Mucosa of descending colon (tissue), 3 donors: ENCODE measurements at regions not wholly inside any gene's neighbourhood (a gene's known extent, or its start where the extent isn't known, plus 50 kb on each side); places are given as distances from the start of the nearest gene placed in this dataset.

Experiments used
- ATAC-seq: fragments of 200-7000 bp; cut with Tn5 transposase; one replicate; pipeline ENCODE4 v1.9.1; 2020; ENCODE audit warnings: mild to moderate bottlenecking, moderate library complexity
- DNase-seq, 3 donors: peaks; one replicate each; pipeline ENCODE4 v3.0.0-alpha.2; 2020
- H3K36me3 ChIP-seq: fragments of 200-600 bp; one replicate; pipeline ENCODE4 v1.8.0; 2021; ENCODE audit warnings: low read depth, mild to moderate bottlenecking
- H3K4me1 ChIP-seq: fragments of 200-600 bp; one replicate; pipeline ENCODE4 v1.8.0; 2021; ENCODE audit warnings: low read depth, mild to moderate bottlenecking
- H3K4me3 ChIP-seq: fragments of 200-600 bp; one replicate; pipeline ENCODE4 v1.8.0; 2021; ENCODE audit warnings: mild to moderate bottlenecking
- H3K9me3 ChIP-seq: fragments of 200-600 bp; one replicate; pipeline ENCODE4 v1.8.0; 2021; ENCODE audit warnings: mild to moderate bottlenecking
- intact Hi-C, 2 donors: fragments of 100-400 bp; cut with DNase I in 1 of 2; cut with micrococcal nuclease in 1 of 2; formaldehyde crosslinking; loops; one replicate each; pipeline versions ENCODE4 v1.11.0 to v1.11.1; 2022; cut with DNase I, micrococcal nuclease
- TF ChIP-seq, protein P1 (sequence below): fragments of 200-600 bp; IDR thresholded peaks from one replicate; pipeline ENCODE4 v1.8.0; 2022; ENCODE audit warnings: antibody characterized with exemption, mild to moderate bottlenecking
- donor health status: DM: no; HTN: no; CAD: no; lungs with moderate emphysema.
- donor health status: DM: no; HTN: no; CAD: no.
- donor health status: DM: no; HTN: yes; CAD: no.

DNA sequence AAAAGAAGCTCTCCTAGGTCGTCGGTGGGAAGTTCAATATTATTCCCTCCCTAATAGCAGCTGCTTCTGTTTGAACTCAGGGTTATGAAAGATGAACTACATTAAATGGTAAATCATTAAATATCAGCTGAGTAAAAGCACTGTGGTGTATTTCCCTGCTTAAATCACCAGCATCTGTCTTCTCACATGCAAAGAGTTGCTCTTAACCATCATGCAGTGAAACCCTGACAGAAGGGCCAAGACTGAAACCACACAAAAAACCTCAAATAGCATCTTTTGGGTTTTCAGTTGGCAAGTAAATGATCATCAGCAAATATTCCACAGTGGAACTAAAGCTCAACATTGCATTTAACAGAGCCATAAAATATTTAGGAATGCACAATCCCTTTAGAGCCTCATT, 380.0 kb upstream of the ADGRL2 start:
- intact Hi-C loops: no loop called here
- Histone ChIP-seq H3K4me1 (no peaks in the 10 kb centered on the region), H3K4me3 (no peak overlapping the region), H3K9me3 (no peaks in the 10 kb centered on the region), H3K36me3 (no peaks in the 10 kb centered on the region)
- TF ChIP-seq, protein P1, sequence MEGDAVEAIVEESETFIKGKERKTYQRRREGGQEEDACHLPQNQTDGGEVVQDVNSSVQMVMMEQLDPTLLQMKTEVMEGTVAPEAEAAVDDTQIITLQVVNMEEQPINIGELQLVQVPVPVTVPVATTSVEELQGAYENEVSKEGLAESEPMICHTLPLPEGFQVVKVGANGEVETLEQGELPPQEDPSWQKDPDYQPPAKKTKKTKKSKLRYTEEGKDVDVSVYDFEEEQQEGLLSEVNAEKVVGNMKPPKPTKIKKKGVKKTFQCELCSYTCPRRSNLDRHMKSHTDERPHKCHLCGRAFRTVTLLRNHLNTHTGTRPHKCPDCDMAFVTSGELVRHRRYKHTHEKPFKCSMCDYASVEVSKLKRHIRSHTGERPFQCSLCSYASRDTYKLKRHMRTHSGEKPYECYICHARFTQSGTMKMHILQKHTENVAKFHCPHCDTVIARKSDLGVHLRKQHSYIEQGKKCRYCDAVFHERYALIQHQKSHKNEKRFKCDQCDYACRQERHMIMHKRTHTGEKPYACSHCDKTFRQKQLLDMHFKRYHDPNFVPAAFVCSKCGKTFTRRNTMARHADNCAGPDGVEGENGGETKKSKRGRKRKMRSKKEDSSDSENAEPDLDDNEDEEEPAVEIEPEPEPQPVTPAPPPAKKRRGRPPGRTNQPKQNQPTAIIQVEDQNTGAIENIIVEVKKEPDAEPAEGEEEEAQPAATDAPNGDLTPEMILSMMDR: no peak
- ATAC-seq: no peak
- DNase-seq: no peak

DNA sequence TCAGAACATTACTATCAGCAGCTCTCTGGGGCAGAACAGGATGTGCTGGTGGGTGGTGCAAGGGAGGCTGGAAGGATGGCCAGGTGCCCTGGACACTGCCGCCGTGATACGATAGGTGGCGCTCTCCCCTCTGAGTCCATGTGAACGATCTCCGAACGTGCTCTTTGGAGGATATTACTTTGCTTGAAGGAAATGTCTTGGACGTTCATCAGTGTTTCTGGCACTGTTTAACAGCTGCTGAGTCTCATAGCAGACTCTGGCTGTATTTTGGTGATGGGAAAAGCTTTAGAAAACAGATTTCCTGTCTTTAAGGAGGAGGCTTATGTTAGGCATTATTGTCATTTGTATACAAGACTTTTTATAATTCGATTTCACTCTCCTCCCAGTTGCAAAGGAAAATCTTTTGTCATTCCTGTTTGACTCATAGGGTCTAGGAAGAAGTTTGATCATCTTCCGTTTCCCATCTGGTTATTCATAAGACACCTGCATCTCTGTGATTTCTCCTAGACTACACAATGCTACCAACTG, 386.2 kb upstream of the ADGRL2 start:
- DNase-seq (peak; percentile 73 to 92 (median 90)), ATAC-seq (peak; percentile 100)
- Histone ChIP-seq H3K36me3 (no peaks in the 10 kb centered on the region), H3K4me1 (peaks cover 6% of the 10 kb centered on the region), H3K4me3 (no peak overlapping the region), H3K9me3 (no peaks in the 10 kb centered on the region)
- TF ChIP-seq, protein P1: peak; percentile 87
- intact Hi-C loops: no loop called here

DNA sequence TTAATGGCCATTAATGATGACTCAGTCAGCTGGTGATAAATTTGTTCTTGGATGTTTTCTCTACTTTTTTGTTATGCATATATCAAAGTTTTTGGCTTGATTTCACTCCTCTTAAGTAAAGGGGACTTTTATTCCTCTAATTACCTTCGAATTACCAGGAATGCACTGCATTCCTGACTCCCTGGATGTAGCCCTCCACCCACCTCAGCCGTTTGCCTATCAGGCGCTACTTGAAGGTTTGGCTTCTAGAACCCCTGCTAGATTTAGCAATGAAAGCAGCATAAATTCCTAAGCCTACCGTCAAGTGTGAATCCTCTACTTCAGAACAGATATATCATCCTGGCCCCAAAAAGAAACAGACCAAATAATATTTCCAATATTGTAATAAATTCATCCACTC, 387.8 kb upstream of the ADGRL2 start:
- intact Hi-C loops: no loop called here
- ATAC-seq (no peak), DNase-seq (no peak)
- TF ChIP-seq, protein P1: no peak
- peaks cover 6% of the 10 kb centered on the region for H3K4me1 ChIP-seq
- H3K36me3 ChIP-seq: no peaks in the 10 kb centered on the region
- H3K9me3 ChIP-seq: no peaks in the 10 kb centered on the region
- no peak overlapping the region for H3K4me3 ChIP-seq

DNA sequence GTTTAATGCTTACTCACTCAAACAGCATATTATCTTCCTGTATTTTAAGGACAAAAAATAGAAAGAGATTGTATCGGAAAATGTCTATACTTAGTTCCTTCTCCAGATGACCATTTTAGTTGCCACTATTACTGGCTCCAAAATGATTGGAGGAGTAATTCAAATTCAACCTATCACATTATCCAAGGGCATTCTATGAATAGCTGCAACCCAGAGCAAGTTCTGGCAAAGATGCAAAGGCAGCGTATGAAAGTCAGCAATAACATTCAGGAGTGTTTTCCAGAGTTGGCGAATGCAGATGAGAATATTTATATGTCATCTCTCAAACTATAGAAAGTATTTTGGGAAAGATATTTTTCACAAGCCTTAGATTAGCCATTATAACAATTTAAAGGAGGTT, 389.8 kb upstream of the ADGRL2 start:
- intact Hi-C loops: no loop called here
- peaks cover 6% of the 10 kb centered on the region for H3K4me1 ChIP-seq
- DNase-seq (no peak), ATAC-seq (no peak)
- no peaks in the 10 kb centered on the region for H3K9me3 ChIP-seq
- TF ChIP-seq, protein P1: no peak
- H3K4me3 ChIP-seq: no peak overlapping the region
- no peaks in the 10 kb centered on the region for H3K36me3 ChIP-seq

DNA sequence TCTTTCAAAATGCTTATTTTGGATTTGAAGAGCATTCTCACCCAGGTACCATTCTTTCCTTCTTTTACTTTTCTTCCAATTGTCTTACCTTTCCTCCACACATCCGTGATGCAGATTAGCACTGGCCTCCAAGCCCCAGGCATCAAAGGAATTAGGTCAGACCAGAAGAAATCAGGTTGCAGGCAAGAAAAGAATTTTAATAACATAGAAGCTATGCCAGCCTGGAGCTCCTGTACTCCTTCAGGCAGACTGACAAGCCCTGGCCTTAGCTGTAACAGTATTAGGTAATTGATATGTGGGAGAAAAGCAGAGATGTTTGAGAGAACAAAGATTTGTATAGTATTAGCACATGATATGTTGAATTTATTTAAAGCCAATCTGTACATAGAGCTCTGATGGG, 390.4 kb upstream of the ADGRL2 start:
- ATAC-seq: no peak
- TF ChIP-seq, protein P1: no peak
- no peak for DNase-seq
- peaks cover 6% of the 10 kb centered on the region for H3K4me1 ChIP-seq
- no peaks in the 10 kb centered on the region for H3K36me3 ChIP-seq
- no peaks in the 10 kb centered on the region for H3K9me3 ChIP-seq
- intact Hi-C loops: no loop called here
- H3K4me3 ChIP-seq: no peak overlapping the region

DNA sequence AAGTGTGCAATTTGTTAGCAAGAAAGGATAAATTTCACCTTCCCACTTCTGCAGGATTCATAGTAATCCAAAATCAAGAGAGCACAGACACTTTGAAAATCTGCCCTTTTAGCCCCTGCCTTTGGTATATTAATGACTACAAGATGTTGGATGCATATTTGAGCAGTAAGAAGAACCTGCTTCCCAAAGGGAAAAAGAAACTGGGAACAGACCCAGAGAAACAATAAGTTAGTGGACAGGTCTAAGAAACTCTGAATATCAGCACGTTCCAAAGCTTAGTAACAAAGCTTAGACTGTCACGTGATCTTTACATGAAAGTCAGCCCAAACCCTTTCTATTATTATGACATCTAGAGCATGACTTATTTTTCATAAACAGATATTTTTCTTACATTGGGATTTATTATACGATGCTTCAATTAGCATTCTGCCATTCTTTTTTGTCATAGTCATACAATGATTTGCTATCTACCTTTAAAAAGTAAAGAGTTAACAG, 390.9 kb upstream of the ADGRL2 start:
- Histone ChIP-seq H3K9me3 (no peaks in the 10 kb centered on the region), H3K4me3 (no peak overlapping the region), H3K36me3 (no peaks in the 10 kb centered on the region), H3K4me1 (peaks cover 6% of the 10 kb centered on the region)
- intact Hi-C loops: no loop called here
- no peak for DNase-seq
- ATAC-seq: no peak
- TF ChIP-seq, protein P1: no peak
